Mesothelial cell of epicardium (in vitro differentiated cells): ENCODE measurements at regions not wholly inside any gene's neighbourhood (a gene's known extent, or its start where the extent isn't known, plus 50 kb on each side); places are given as distances from the start of the nearest gene placed in this dataset.
A peak's percentile ranks its signal among the peaks of the same experiment; 100 is the strongest.

Experiments
- DNase-seq, 2 experiments: peaks; one replicate each; pipeline ENCODE4 v3.0.0; 2021; ENCODE audit warnings: low spot score in 2 of 2; ENCODE audit not compliant: unreplicated experiment in 2 of 2
- H3K27ac Mint-ChIP-seq: 2 replicates; pipeline ENCODE4 v1.8.0; 2021; ENCODE audit warnings: mixed read lengths
- H3K27me3 Mint-ChIP-seq: 2 replicates; pipeline ENCODE4 v1.8.0; 2021; ENCODE audit warnings: low read depth, mixed read lengths
- H3K36me3 Mint-ChIP-seq: 2 replicates; pipeline ENCODE4 v1.8.0; 2021; ENCODE audit warnings: mixed read lengths
- H3K4me1 Mint-ChIP-seq: 2 replicates; pipeline ENCODE4 v1.8.0; 2021; ENCODE audit warnings: mixed read lengths
- H3K4me3 Mint-ChIP-seq: 2 replicates; pipeline ENCODE4 v1.8.0; 2021; ENCODE audit warnings: mild to moderate bottlenecking, moderate library complexity, mixed read lengths
- H3K9me3 Mint-ChIP-seq: 2 replicates; pipeline ENCODE4 v1.8.0; 2021; ENCODE audit warnings: mixed read lengths
- TF ChIP-seq, protein P1 (sequence below): fragments of 200-600 bp; sonication (generic); IDR thresholded peaks from one replicate; pipeline ENCODE4 v1.5.0; 2021; ENCODE audit warnings: antibody characterized with exemption; ENCODE audit not compliant: unreplicated experiment

DNA sequence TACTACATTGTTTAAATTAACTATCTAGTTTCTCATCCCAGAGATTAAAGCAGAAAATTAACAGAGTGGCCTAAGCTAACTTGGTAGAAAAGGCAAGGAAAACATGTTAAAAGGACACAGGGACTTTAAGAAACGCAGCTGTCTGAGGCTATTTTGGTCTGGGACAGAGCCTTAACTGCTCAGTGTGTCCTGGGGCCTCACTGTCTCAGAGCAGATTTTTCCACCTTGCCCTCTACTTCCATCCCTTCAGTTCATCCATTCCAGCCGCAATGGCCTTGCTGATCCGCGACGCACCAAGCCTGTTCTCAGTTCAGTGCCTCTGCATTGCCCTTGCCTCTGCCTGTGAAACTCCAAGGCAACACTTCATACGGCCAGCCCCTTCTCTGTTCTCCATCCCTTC is 114.9 kb upstream of the OSR1 start:
- no peak overlapping the region for H3K4me3 Mint-ChIP-seq
- no peak overlapping the region for H3K27ac Mint-ChIP-seq
- peaks cover 5% of the 10 kb centered on the region for H3K27me3 Mint-ChIP-seq
- H3K4me1 Mint-ChIP-seq = peaks cover 14% of the 10 kb centered on the region
- TF ChIP-seq, protein P1, sequence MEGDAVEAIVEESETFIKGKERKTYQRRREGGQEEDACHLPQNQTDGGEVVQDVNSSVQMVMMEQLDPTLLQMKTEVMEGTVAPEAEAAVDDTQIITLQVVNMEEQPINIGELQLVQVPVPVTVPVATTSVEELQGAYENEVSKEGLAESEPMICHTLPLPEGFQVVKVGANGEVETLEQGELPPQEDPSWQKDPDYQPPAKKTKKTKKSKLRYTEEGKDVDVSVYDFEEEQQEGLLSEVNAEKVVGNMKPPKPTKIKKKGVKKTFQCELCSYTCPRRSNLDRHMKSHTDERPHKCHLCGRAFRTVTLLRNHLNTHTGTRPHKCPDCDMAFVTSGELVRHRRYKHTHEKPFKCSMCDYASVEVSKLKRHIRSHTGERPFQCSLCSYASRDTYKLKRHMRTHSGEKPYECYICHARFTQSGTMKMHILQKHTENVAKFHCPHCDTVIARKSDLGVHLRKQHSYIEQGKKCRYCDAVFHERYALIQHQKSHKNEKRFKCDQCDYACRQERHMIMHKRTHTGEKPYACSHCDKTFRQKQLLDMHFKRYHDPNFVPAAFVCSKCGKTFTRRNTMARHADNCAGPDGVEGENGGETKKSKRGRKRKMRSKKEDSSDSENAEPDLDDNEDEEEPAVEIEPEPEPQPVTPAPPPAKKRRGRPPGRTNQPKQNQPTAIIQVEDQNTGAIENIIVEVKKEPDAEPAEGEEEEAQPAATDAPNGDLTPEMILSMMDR = no peak
- no peaks in the 10 kb centered on the region for H3K9me3 Mint-ChIP-seq
- no peak for DNase-seq
- no peaks in the 10 kb centered on the region for H3K36me3 Mint-ChIP-seq

GRCh38 chr2:19472391-19472978 is 114.1 kb upstream of the OSR1 start:
- H3K36me3 Mint-ChIP-seq = no peaks in the 10 kb centered on the region
- no peaks in the 10 kb centered on the region for H3K9me3 Mint-ChIP-seq
- peaks cover 14% of the 10 kb centered on the region for H3K4me1 Mint-ChIP-seq
- H3K27me3 Mint-ChIP-seq = peaks cover 5% of the 10 kb centered on the region
- peak overlapping the region; percentile 19 for H3K27ac Mint-ChIP-seq
- TF ChIP-seq, protein P1 = no peak
- no peak overlapping the region for H3K4me3 Mint-ChIP-seq
- no peak for DNase-seq

DNA sequence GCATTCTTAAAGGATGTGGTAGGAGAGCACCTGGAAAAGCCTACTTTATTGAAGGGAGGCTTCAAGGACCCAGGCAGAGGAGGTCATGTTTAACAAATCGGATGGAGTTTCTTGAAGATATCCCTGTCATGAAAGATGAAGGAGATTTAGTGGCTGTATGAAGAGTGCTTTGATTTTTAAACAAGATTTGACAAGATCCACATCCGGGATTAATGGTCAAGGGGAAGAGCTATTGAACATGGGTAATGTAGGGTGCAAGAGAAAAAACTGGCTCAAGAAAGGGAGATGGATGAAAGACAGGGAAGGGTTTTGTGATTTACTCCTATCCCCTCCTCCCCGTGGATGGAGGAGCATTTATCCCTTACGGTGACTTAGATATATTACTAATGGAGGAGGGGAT is 113.1 kb upstream of the OSR1 start:
- TF ChIP-seq, protein P1 = no peak
- Mint-ChIP-seq H3K27me3 (peaks cover 7% of the 10 kb centered on the region), H3K4me3 (no peak overlapping the region), H3K27ac (no peak overlapping the region), H3K9me3 (no peaks in the 10 kb centered on the region), H3K4me1 (peaks cover 14% of the 10 kb centered on the region), H3K36me3 (no peaks in the 10 kb centered on the region)
- no peak for DNase-seq

DNA sequence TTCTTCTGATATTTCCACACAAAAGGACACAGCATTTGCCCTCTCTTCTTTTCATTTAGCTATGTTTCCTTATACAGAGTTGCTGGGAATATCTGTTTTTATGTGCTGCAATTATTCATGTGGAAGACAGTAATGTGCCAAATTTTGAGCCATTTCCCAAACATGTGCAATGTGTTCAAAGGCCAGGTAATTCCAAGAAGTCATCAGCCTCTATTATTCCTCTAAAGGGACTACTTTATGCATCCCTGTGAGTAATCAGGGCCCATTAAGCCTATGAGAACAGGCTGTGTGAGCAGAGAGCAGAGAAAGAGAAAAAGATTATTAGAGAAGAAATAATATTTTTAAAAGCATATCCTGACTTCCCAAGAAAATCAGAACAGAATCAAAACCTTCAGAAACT is 107.6 kb upstream of the OSR1 start:
- Mint-ChIP-seq H3K4me1 (peaks cover 14% of the 10 kb centered on the region), H3K36me3 (no peaks in the 10 kb centered on the region), H3K27ac (no peak overlapping the region), H3K27me3 (peaks cover 2% of the 10 kb centered on the region), H3K9me3 (peaks cover 4% of the 10 kb centered on the region), H3K4me3 (no peak overlapping the region)
- no peak for DNase-seq
- TF ChIP-seq, protein P1 = no peak

DNA sequence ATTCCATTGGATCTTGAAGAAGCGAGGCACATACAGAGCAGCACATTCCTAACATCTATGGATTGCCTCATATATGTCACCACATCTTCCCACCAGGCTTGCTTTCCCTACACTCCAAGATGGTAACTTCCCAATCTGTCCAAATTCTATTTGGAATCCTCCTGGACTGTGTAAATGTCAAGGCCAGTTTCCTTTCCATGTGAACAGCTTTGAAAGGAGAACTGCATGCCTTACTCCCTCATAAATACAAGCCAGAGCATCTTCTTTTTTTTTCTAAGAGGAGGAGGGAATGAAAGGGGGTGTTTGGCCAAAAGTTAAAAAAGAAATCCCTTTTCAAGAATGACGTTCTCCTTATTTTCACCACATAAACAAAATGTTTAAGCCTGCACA is 103.8 kb upstream of the OSR1 start:
- peaks cover 4% of the 10 kb centered on the region for H3K9me3 Mint-ChIP-seq
- peaks cover 14% of the 10 kb centered on the region for H3K4me1 Mint-ChIP-seq
- no peak for DNase-seq
- H3K4me3 Mint-ChIP-seq = no peak overlapping the region
- peaks cover 2% of the 10 kb centered on the region for H3K27me3 Mint-ChIP-seq
- no peaks in the 10 kb centered on the region for H3K36me3 Mint-ChIP-seq
- TF ChIP-seq, protein P1 = no peak
- H3K27ac Mint-ChIP-seq = peak overlapping the region; percentile 74
